ENCODE measurements at regions not wholly inside any gene's neighbourhood (a gene's known extent, or its start where the extent isn't known, plus 50 kb on each side); places are given as distances from the start of the nearest gene placed in this dataset.

GRCh38 chr6:41404182-41404845, 68.9 kb downstream of the NCR2 start:
- no peak for DNase-seq (ENCODE audit: low read depth)

GRCh38 chr6:41405941-41406727, 70.7 kb downstream of the NCR2 start:
- DNase-seq (ENCODE audit: low read depth) = no peak

- no peak for DNase-seq (ENCODE audit: low read depth)
These were observed 71.5 kb downstream of the NCR2 start for GRCh38 chr6:41406728-41407489.

- no peak for DNase-seq (ENCODE audit: low read depth)
These were observed 73.2 kb downstream of the NCR2 start for GRCh38 chr6:41408576-41408975.

- DNase-seq (ENCODE audit: low read depth) = no peak
These were observed 73.6 kb downstream of the NCR2 start for GRCh38 chr6:41408982-41409381.

GRCh38 chr6:41409489-41409888, 74.1 kb downstream of the NCR2 start:
- no peak for DNase-seq (ENCODE audit: low read depth)

- no peak for DNase-seq (ENCODE audit: low read depth)
These were observed 76.6 kb downstream of the NCR2 start for GRCh38 chr6:41411961-41412360.

GRCh38 chr6:41413250-41413649, 77.8 kb downstream of the NCR2 start:
- DNase-seq (ENCODE audit: low read depth) = no peak

GRCh38 chr6:41416501-41416837, 81.1 kb downstream of the NCR2 start:
- no peak for DNase-seq (ENCODE audit: low read depth)

- DNase-seq (ENCODE audit: low read depth) = no peak
These were observed 83.3 kb downstream of the NCR2 start for GRCh38 chr6:41418741-41419140.

- DNase-seq (ENCODE audit: low read depth) = no peak
These were observed 84.0 kb downstream of the NCR2 start for GRCh38 chr6:41419385-41419784.

- no peak for DNase-seq (ENCODE audit: low read depth)
These were observed 84.8 kb downstream of the NCR2 start for GRCh38 chr6:41420186-41420585.

GRCh38 chr6:41422161-41422560, 86.8 kb downstream of the NCR2 start:
- DNase-seq (ENCODE audit: low read depth) = no peak

- no peak for DNase-seq (ENCODE audit: low read depth)
These were observed 87.6 kb downstream of the NCR2 start for GRCh38 chr6:41423002-41423401.

- peak; percentile 66 for DNase-seq (ENCODE audit: low read depth)
These were observed 89.1 kb downstream of the NCR2 start for GRCh38 chr6:41424370-41425058.

GRCh38 chr6:41425511-41425910, 90.1 kb downstream of the NCR2 start:
- no peak for DNase-seq (ENCODE audit: low read depth)

- DNase-seq (ENCODE audit: low read depth) = no peak
These were observed 91.0 kb downstream of the NCR2 start for GRCh38 chr6:41426438-41426851.

GRCh38 chr6:41426888-41427641, 91.7 kb downstream of the NCR2 start:
- no peak for DNase-seq (ENCODE audit: low read depth)

- DNase-seq (ENCODE audit: low read depth) = peak; percentile 19
These were observed 92.4 kb downstream of the NCR2 start for GRCh38 chr6:41427642-41428335.

GRCh38 chr6:41428336-41428995, 93.1 kb downstream of the NCR2 start:
- DNase-seq (ENCODE audit: low read depth) = no peak

Measured in stimulated activated CD4-positive, alpha-beta T cell treated with anti-CD3 and anti-CD28 coated beads, Interleukin-2, amount 100 ng/mL, for 4 hours (primary cell).